SK-N-SH treated with all-trans-retinoic acid at 6 μM for 48 hours (cell line): ENCODE measurements at regions not wholly inside any gene's neighbourhood (a gene's known extent, or its start where the extent isn't known, plus 50 kb on each side); places are given as distances from the start of the nearest gene placed in this dataset.

Experiments
- ATAC-seq: fragments of 200-7000 bp; cut with Tn5 transposase; 3 replicates; pipeline ENCODE4 v1.9.1; 2020; ENCODE audit warnings: mild to moderate bottlenecking, moderate library complexity
- ARNTL ChIP-seq: fragments of 450-650 bp; formaldehyde crosslinking; IDR thresholded peaks from 2 replicates; pipeline ENCODE4 v1.5.0; 2020; ENCODE audit warnings: low read depth, mild to moderate bottlenecking, moderate library complexity, borderline replicate concordance
- CREB5 ChIP-seq: fragments of 250-450 bp; sonication (Bioruptor Pico); IDR thresholded peaks from 2 replicates; pipeline ENCODE4 v1.5.1; 2020; ENCODE audit warnings: low read depth, mild to moderate bottlenecking, moderate library complexity
- CSDC2 ChIP-seq: fragments of 250-450 bp; sonication (Bioruptor Pico); IDR thresholded peaks from 2 replicates; pipeline ENCODE4 v1.5.0; 2020; ENCODE audit warnings: mild to moderate bottlenecking, moderate library complexity
- CSRNP3 ChIP-seq: fragments of 250-450 bp; sonication (Bioruptor Pico); IDR thresholded peaks from 2 replicates; pipeline ENCODE4 v1.5.1; 2021; ENCODE audit warnings: mild to moderate bottlenecking, moderate library complexity
- ESRRG ChIP-seq: fragments of 250-450 bp; sonication (Bioruptor Pico); IDR thresholded peaks from 2 replicates; pipeline ENCODE4 v1.6.1; 2021; ENCODE audit warnings: mild to moderate bottlenecking
- GLIS3 ChIP-seq: fragments of 250-450 bp; sonication (Bioruptor Pico); IDR thresholded peaks from 2 replicates; pipeline ENCODE4 v1.5.0; 2020; ENCODE audit warnings: mild to moderate bottlenecking, moderate library complexity
- ISL1 ChIP-seq: fragments of 250-450 bp; sonication (Bioruptor Pico); IDR thresholded peaks from 2 replicates; pipeline ENCODE4 v2.1.2; 2022; ENCODE audit warnings: mild to moderate bottlenecking, moderate library complexity
- OSR1 ChIP-seq: fragments of 250-450 bp; sonication (Bioruptor Pico); IDR thresholded peaks from 2 replicates; pipeline ENCODE4 v1.8.0; 2022; ENCODE audit warnings: moderate library complexity, mild to moderate bottlenecking, inconsistent platforms
- PATZ1 ChIP-seq: fragments of 250-450 bp; sonication (Bioruptor Pico); IDR thresholded peaks from 2 replicates; pipeline ENCODE4 v1.8.0; 2020; ENCODE audit warnings: mild to moderate bottlenecking, moderate library complexity, borderline replicate concordance
- PPARA ChIP-seq: fragments of 250-450 bp; sonication (Bioruptor Pico); IDR thresholded peaks from 2 replicates; pipeline ENCODE4 v1.5.0; 2020; ENCODE audit warnings: mild to moderate bottlenecking, borderline replicate concordance
- RARB ChIP-seq: fragments of 250-450 bp; sonication (Bioruptor Pico); IDR thresholded peaks from 2 replicates; pipeline ENCODE4 v1.8.0; 2021; ENCODE audit warnings: mild to moderate bottlenecking, moderate library complexity
- SNAI2 ChIP-seq: fragments of 250-450 bp; sonication (Bioruptor Pico); IDR thresholded peaks from 2 replicates; pipeline ENCODE4 v1.5.0; 2020; ENCODE audit warnings: mild to moderate bottlenecking, moderate library complexity
- TCF4 ChIP-seq: fragments of 250-450 bp; sonication (Bioruptor Pico); IDR thresholded peaks from 2 replicates; pipeline ENCODE4 v1.8.0; 2021; ENCODE audit warnings: mild to moderate bottlenecking, moderate library complexity, borderline replicate concordance
- ZFP3 ChIP-seq: fragments of 250-450 bp; sonication (Bioruptor Pico); IDR thresholded peaks from 2 replicates; pipeline ENCODE4 v1.5.0; 2020; ENCODE audit warnings: mild to moderate bottlenecking, moderate library complexity
- ZFP30 ChIP-seq: fragments of 450-650 bp; formaldehyde crosslinking; IDR thresholded peaks from 2 replicates; pipeline ENCODE4 v1.5.0; 2022; ENCODE audit warnings: mild to moderate bottlenecking, moderate library complexity
- ZNF565 ChIP-seq: fragments of 450-650 bp; formaldehyde crosslinking; conservative IDR thresholded peaks from 2 replicates; pipeline ENCODE4 v1.5.0; 2020; ENCODE audit warnings: low read depth, mild to moderate bottlenecking, moderate library complexity
- ZNF70 ChIP-seq: fragments of 450-650 bp; formaldehyde crosslinking; IDR thresholded peaks from 2 replicates; pipeline ENCODE4 v1.5.0; 2020; ENCODE audit warnings: mild to moderate bottlenecking, moderate library complexity
- ZNF8 ChIP-seq: fragments of 450-650 bp; formaldehyde crosslinking; IDR thresholded peaks from 2 replicates; pipeline ENCODE4 v1.5.0; 2020; ENCODE audit warnings: mild to moderate bottlenecking, moderate library complexity
- TF ChIP-seq, protein P1 (sequence below): fragments of 250-450 bp; sonication (Bioruptor Pico); IDR thresholded peaks from 2 replicates; pipeline ENCODE4 v1.5.0; 2020; ENCODE audit warnings: mild to moderate bottlenecking, moderate library complexity

GRCh38 chr9:29511680-29512079, 1938.4 kb upstream of the C9orf72 start:
- TF ChIP-seq, protein P1, sequence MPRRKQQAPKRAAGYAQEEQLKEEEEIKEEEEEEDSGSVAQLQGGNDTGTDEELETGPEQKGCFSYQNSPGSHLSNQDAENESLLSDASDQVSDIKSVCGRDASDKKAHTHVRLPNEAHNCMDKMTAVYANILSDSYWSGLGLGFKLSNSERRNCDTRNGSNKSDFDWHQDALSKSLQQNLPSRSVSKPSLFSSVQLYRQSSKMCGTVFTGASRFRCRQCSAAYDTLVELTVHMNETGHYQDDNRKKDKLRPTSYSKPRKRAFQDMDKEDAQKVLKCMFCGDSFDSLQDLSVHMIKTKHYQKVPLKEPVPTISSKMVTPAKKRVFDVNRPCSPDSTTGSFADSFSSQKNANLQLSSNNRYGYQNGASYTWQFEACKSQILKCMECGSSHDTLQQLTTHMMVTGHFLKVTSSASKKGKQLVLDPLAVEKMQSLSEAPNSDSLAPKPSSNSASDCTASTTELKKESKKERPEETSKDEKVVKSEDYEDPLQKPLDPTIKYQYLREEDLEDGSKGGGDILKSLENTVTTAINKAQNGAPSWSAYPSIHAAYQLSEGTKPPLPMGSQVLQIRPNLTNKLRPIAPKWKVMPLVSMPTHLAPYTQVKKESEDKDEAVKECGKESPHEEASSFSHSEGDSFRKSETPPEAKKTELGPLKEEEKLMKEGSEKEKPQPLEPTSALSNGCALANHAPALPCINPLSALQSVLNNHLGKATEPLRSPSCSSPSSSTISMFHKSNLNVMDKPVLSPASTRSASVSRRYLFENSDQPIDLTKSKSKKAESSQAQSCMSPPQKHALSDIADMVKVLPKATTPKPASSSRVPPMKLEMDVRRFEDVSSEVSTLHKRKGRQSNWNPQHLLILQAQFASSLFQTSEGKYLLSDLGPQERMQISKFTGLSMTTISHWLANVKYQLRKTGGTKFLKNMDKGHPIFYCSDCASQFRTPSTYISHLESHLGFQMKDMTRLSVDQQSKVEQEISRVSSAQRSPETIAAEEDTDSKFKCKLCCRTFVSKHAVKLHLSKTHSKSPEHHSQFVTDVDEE (CRISPR knock-in tag), result no peak
- no peak for TF ChIP-seq ZFP3 (CRISPR knock-in tag)
- no peak for TF ChIP-seq CSRNP3 (CRISPR knock-in tag)
- ATAC-seq, result no peak

- ATAC-seq, result no peak
- TF ChIP-seq CREB5, result no peak
Observed at GRCh38 chr9:29514336-29514735, 1941.1 kb upstream of the C9orf72 start.

GRCh38 chr9:29514862-29515261, 1941.6 kb upstream of the C9orf72 start:
- no peak for TF ChIP-seq PATZ1
- TF ChIP-seq ZFP30 (CRISPR knock-in tag), result no peak
- TF ChIP-seq CSDC2 (CRISPR knock-in tag), result no peak
- no peak for TF ChIP-seq OSR1 (CRISPR knock-in tag)
- TF ChIP-seq PPARA (CRISPR knock-in tag), result no peak
- no peak for TF ChIP-seq ZNF70 (CRISPR knock-in tag)
- TF ChIP-seq, protein P1 (CRISPR knock-in tag), result no peak
- TF ChIP-seq SNAI2, result no peak
- TF ChIP-seq ARNTL (CRISPR knock-in tag), result no peak
- no peak for TF ChIP-seq ISL1 (CRISPR knock-in tag)
- TF ChIP-seq ZNF8 (CRISPR knock-in tag), result no peak
- no peak for TF ChIP-seq RARB
- no peak for TF ChIP-seq ZFP3 (CRISPR knock-in tag)
- TF ChIP-seq CSRNP3 (CRISPR knock-in tag), result no peak
- no peak for TF ChIP-seq ESRRG (CRISPR knock-in tag)
- TF ChIP-seq ZNF565 (CRISPR knock-in tag), result no peak
- no peak for TF ChIP-seq GLIS3 (CRISPR knock-in tag)
- TF ChIP-seq CREB5, result no peak
- no peak for TF ChIP-seq TCF4 (CRISPR knock-in tag)
- ATAC-seq, result no peak
